ENCODE measurements at regions not wholly inside any gene's neighbourhood (a gene's known extent, or its start where the extent isn't known, plus 50 kb on each side); places are given as distances from the start of the nearest gene placed in this dataset.

- no peak for TF ChIP-seq CTCF (IDR thresholded peaks at IDR 0.05; ENCODE audit: insufficient read depth, low read depth, low read length)
- no peak for TF ChIP-seq EZH2 (IDR thresholded peaks at IDR 0.05; ENCODE audit: insufficient read depth, low read length)
Measured at GRCh38 chr11:128354476-128354875, 232.9 kb downstream of the ETS1 start.

All from astrocyte (in vitro differentiated cells and primary cell).